ENCODE measurements at regions not wholly inside any gene's neighbourhood (a gene's known extent, or its start where the extent isn't known, plus 50 kb on each side); places are given as distances from the start of the nearest gene placed in this dataset.

DNA sequence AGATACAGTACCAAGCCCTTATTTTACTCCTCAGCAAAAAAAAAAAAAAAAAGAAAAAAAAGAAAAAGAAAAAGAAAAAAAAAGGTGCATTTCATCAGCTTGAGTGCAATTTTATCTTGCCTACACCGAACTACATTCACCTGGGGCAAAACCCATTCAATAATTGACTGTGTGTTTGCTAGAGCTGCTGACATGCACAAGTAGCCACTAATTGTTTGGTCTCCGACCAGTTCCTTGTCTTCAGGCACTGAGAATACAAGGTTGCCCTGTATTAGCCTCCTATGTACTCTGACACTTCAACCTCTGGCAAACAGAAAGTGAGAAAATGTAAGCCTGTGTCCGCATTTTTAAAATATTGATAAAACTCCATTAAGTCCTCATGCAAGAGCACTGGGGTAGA is 1579.4 kb upstream of the LRRTM3 start:
- no peak for TF ChIP-seq ZFP3 (CRISPR knock-in tag; IDR thresholded peaks at IDR 0.05)
- no peak for TF ChIP-seq ZC3H10 (CRISPR knock-in tag; IDR thresholded peaks at IDR 0.05)
- TF ChIP-seq ZFP30 (CRISPR knock-in tag; IDR thresholded peaks at IDR 0.05) = no peak
- no peak for TF ChIP-seq TOX (CRISPR knock-in tag; IDR thresholded peaks at IDR 0.05; ENCODE audit: borderline replicate concordance)
- no peak for TF ChIP-seq TCF4 (CRISPR knock-in tag; IDR thresholded peaks at IDR 0.05; ENCODE audit: borderline replicate concordance)
- no peak for TF ChIP-seq ARNTL (CRISPR knock-in tag; IDR thresholded peaks at IDR 0.05; ENCODE audit: borderline replicate concordance, low read depth)
- TF ChIP-seq ZNF70 (CRISPR knock-in tag; IDR thresholded peaks at IDR 0.05) = no peak
- TF ChIP-seq, protein P1, sequence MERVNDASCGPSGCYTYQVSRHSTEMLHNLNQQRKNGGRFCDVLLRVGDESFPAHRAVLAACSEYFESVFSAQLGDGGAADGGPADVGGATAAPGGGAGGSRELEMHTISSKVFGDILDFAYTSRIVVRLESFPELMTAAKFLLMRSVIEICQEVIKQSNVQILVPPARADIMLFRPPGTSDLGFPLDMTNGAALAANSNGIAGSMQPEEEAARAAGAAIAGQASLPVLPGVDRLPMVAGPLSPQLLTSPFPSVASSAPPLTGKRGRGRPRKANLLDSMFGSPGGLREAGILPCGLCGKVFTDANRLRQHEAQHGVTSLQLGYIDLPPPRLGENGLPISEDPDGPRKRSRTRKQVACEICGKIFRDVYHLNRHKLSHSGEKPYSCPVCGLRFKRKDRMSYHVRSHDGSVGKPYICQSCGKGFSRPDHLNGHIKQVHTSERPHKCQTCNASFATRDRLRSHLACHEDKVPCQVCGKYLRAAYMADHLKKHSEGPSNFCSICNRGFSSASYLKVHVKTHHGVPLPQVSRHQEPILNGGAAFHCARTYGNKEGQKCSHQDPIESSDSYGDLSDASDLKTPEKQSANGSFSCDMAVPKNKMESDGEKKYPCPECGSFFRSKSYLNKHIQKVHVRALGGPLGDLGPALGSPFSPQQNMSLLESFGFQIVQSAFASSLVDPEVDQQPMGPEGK (CRISPR knock-in tag; IDR thresholded peaks at IDR 0.05; ENCODE audit: borderline replicate concordance) = no peak
- no peak for TF ChIP-seq GLIS3 (CRISPR knock-in tag; IDR thresholded peaks at IDR 0.05)
- TF ChIP-seq, protein P2, sequence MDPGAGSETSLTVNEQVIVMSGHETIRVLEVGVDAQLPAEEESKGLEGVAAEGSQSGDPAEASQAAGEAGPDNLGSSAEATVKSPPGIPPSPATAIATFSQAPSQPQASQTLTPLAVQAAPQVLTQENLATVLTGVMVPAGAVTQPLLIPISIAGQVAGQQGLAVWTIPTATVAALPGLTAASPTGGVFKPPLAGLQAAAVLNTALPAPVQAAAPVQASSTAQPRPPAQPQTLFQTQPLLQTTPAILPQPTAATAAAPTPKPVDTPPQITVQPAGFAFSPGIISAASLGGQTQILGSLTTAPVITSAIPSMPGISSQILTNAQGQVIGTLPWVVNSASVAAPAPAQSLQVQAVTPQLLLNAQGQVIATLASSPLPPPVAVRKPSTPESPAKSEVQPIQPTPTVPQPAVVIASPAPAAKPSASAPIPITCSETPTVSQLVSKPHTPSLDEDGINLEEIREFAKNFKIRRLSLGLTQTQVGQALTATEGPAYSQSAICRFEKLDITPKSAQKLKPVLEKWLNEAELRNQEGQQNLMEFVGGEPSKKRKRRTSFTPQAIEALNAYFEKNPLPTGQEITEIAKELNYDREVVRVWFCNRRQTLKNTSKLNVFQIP (CRISPR knock-in tag; IDR thresholded peaks at IDR 0.05; ENCODE audit: borderline replicate concordance, low read depth) = no peak
- TF ChIP-seq, protein P3, sequence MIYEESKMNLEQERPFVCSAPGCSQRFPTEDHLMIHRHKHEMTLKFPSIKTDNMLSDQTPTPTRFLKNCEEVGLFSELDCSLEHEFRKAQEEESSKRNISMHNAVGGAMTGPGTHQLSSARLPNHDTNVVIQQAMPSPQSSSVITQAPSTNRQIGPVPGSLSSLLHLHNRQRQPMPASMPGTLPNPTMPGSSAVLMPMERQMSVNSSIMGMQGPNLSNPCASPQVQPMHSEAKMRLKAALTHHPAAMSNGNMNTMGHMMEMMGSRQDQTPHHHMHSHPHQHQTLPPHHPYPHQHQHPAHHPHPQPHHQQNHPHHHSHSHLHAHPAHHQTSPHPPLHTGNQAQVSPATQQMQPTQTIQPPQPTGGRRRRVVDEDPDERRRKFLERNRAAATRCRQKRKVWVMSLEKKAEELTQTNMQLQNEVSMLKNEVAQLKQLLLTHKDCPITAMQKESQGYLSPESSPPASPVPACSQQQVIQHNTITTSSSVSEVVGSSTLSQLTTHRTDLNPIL (CRISPR knock-in tag; IDR thresholded peaks at IDR 0.05; ENCODE audit: low read depth) = no peak
- TF ChIP-seq, protein P4, sequence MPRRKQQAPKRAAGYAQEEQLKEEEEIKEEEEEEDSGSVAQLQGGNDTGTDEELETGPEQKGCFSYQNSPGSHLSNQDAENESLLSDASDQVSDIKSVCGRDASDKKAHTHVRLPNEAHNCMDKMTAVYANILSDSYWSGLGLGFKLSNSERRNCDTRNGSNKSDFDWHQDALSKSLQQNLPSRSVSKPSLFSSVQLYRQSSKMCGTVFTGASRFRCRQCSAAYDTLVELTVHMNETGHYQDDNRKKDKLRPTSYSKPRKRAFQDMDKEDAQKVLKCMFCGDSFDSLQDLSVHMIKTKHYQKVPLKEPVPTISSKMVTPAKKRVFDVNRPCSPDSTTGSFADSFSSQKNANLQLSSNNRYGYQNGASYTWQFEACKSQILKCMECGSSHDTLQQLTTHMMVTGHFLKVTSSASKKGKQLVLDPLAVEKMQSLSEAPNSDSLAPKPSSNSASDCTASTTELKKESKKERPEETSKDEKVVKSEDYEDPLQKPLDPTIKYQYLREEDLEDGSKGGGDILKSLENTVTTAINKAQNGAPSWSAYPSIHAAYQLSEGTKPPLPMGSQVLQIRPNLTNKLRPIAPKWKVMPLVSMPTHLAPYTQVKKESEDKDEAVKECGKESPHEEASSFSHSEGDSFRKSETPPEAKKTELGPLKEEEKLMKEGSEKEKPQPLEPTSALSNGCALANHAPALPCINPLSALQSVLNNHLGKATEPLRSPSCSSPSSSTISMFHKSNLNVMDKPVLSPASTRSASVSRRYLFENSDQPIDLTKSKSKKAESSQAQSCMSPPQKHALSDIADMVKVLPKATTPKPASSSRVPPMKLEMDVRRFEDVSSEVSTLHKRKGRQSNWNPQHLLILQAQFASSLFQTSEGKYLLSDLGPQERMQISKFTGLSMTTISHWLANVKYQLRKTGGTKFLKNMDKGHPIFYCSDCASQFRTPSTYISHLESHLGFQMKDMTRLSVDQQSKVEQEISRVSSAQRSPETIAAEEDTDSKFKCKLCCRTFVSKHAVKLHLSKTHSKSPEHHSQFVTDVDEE (CRISPR knock-in tag; IDR thresholded peaks at IDR 0.05) = no peak
- TF ChIP-seq RARB (CRISPR knock-in tag; IDR thresholded peaks at IDR 0.05) = no peak
